ENCODE measurements at regions not wholly inside any gene's neighbourhood (a gene's known extent, or its start where the extent isn't known, plus 50 kb on each side); places are given as distances from the start of the nearest gene placed in this dataset.

DNA sequence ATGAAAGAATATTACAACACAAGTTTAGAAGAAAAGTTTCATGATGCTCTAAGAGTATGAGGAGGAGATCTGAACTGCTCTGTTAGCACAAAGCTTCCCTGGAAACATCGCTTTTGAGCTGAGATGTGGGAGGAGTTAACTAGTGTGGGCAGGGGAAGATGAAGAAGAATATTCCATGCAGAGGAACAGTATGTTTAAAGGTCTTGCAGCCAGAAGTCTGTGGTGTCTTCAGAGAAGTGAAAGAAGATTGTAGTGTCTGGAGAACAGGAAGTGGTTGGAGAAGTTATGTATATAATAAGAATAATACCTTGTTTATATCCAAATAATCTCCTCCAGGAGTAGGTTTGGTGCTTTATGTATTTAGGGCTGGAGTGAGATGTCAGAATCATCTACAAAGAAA is 406.7 kb downstream of the MAN2A1 start:
- DNase-seq: no peak
- TF ChIP-seq GATA1 (IDR thresholded peaks at IDR 0.05; ENCODE audit: low read depth, low read length): no peak
- TF ChIP-seq POLR2A (IDR thresholded peaks at IDR 0.05; ENCODE audit: low read length): no peak

DNA sequence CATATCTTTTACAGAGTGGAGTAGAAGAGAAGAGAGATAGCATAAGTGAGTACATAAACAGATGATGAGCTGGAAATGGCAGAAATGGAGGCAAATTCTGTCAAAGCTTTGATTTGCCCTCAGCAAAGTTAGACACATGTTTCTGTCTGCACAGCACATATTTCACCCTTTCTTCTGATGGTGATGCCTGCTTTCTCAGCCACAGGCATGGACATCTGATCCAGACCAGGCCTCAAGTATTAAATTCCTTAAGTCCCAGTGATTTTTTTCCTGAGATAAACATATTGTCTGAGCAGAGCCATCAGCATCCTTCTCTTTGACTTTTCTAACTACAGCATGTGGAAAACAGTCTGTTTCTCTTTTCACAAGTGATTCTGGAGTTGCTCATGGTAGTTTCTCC is 409.8 kb downstream of the MAN2A1 start:
- no peak for TF ChIP-seq GATA1 (IDR thresholded peaks at IDR 0.05; ENCODE audit: low read depth, low read length)
- no peak for TF ChIP-seq POLR2A (IDR thresholded peaks at IDR 0.05; ENCODE audit: low read length)
- DNase-seq: no peak

DNA sequence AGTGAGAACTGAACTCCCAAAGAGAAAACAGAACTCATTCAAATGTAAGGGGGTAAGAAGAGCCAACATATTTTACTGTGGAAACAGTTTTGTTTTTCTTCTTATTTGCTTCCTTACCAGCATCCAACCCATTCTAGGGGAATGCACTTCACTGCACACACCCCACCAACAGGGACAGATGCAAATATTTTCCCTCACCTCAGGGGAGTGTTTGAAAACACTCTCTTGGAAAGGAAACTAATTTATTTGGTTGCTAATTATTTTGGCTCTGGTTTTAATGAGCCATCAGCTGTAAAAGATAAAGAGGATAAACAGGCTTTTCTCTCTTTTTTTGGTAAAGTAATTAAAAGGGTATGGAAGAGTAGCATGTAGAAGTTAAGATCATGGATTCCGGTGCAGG is 413.4 kb downstream of the MAN2A1 start:
- no peak for DNase-seq
- no peak for TF ChIP-seq POLR2A (IDR thresholded peaks at IDR 0.05; ENCODE audit: low read length)
- no peak for TF ChIP-seq GATA1 (IDR thresholded peaks at IDR 0.05; ENCODE audit: low read depth, low read length)

DNA sequence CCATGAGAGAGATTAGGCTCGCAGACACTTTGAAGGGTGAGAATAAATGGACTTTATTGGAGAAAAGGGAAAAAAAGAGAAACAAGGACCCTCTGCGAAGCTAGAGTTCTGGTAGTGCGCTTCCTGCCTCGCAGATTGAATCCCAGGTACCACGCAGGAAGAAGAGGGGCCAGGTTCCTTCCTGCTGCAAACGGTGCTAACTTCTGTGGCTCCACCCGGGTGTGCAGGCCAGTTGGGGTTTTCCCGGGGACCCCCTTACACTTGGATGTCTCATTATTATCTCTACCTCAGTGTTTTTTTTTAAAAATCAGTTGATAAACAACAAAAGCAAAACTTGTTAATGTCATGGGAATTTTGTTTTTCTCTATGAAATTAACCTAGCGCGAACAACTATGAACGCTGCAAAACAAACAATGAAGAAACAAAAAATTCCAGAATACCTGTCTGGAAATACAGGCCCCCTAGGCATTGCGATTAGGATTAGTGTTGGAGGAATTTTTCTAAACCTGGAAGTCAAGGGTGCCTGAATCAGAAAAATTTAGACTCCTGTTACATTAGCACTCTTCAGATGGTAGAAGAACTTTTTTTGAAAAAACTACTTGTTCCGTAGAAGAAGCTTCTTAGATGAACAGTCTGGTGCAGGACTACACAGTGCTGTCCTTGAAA is 414.5 kb downstream of the MAN2A1 start:
- DNase-seq: no peak
- no peak for TF ChIP-seq POLR2A (IDR thresholded peaks at IDR 0.05; ENCODE audit: low read length)
- TF ChIP-seq GATA1 (IDR thresholded peaks at IDR 0.05; ENCODE audit: low read depth, low read length): no peak

DNA sequence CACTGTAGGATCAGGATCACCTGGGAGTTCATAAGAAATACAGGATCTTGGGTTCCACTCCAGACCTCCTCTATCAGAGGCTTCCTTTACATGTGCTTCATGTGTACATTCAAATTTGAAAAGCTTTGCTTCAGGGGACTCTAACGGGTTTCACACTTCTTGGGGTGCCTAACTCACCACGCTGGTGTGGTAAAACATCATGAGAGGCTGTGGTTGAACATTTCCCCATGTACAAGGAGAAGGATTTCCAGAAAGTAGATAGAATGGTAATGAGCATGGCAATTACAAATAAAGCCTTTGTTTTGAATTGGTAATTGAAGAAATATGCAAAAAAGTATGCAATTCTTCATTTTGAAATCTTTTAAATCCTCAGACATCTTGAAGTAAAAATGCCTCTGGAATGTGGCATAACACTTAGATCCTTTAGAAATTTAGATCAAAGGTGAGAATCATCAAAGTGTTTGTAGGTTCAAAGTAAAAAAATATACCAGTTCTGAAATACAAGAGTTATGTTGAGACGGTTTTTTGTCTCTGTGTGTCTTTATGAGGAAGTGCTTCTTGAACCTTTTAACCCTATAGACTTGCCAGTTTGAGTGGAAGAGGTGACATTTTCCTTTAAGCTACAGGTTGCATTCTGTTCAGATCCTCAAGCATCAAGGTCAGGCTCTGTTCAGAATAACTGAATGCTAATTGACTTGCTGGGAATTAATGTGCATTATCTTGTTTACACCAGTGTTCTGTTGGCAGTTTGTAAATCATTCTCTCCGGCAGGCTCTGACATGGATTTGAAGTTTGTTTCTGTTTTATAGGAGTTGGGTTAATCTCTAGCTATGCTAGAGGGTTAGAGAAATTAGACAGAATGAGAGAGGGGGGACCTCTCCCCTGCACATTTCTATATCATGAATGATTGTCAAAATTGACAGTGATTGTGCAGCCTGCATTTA is 415.3 kb downstream of the MAN2A1 start:
- no peak for DNase-seq
- no peak for TF ChIP-seq POLR2A (IDR thresholded peaks at IDR 0.05; ENCODE audit: low read length)
- no peak for TF ChIP-seq GATA1 (IDR thresholded peaks at IDR 0.05; ENCODE audit: low read depth, low read length)

DNA sequence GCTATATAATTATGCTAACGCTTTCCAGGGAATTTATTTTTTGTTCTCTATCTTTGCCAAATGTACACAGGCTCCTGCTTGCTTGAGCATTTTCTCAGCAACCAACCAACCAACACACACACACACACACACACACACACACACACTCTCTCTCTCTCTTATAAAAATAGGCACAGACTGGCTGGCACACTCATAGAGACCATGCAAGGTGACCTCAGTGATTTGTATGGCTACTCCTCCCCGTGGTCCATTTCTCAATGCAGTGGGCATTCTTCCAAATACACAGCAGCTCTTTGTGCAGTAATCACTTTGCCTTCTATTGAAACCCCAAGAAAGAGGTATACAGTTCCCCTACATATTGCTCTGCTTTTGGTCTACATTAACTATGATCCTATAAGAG is 416.0 kb downstream of the MAN2A1 start:
- TF ChIP-seq POLR2A (IDR thresholded peaks at IDR 0.05; ENCODE audit: low read length): no peak
- TF ChIP-seq GATA1 (IDR thresholded peaks at IDR 0.05; ENCODE audit: low read depth, low read length): no peak
- DNase-seq: no peak

DNA sequence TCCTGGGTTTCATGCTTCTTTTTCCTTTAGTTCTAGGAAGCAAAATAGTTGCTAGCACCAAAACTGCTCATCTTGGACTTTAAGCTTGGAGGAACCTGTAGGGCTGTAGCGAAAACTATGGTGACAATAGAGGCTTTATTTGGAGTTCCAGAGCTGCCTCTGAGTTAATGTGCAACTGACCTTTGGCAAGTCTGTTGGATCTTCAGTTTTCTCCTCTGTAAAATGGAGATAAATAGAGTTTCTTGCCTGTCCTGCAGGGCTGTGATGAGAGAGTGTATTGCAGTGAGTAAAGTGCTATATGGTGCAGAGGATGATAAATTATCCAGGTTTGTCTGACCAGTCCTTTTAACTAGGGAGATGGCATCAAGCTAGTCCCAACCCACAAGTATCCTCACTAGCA is 417.0 kb downstream of the MAN2A1 start:
- TF ChIP-seq GATA1 (IDR thresholded peaks at IDR 0.05; ENCODE audit: low read depth, low read length) (no peak), POLR2A (IDR thresholded peaks at IDR 0.05; ENCODE audit: low read length) (no peak)
- no peak for DNase-seq

DNA sequence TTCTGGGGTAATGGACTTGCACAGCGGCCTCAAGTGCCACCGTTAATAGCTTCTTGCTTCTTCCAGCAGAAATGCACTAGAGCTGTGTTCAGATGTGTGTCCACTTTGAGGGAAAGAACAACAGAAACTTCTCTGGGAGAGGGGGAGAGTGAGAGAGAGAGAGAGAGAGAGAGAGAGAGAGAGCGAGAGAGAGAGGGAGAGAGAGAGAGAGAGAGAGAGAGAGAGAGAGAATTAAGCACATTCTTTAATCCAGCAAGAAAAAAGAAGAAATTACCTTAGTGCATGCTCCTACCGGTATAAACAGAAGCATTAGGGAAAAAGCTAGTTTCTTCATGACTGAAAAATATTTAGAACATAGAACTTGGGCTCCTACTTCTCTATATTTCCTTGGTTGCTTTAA is 418.8 kb downstream of the MAN2A1 start:
- TF ChIP-seq GATA1 (IDR thresholded peaks at IDR 0.05; ENCODE audit: low read depth, low read length): no peak
- TF ChIP-seq POLR2A (IDR thresholded peaks at IDR 0.05; ENCODE audit: low read length): no peak
- no peak for DNase-seq

DNA sequence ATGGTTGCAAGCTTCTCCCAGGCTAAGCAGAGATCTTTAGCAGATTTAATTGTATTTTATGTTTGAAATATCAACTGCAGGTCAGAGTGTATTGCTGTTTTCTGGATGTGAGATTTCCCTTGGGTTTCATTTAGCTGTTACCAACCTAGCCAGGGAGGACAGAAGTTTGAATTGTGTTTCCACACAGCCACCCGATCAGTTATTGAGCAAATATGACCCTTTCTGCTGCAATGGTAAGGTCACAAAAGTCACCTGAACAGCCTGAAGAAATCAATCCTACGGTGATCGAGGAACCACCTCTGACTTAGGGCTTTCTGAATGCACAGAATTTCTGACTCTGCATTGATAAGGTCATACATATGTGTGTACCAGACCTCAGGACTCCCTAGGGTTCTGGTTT is 419.9 kb downstream of the MAN2A1 start:
- TF ChIP-seq POLR2A (IDR thresholded peaks at IDR 0.05; ENCODE audit: low read length): no peak
- no peak for TF ChIP-seq GATA1 (IDR thresholded peaks at IDR 0.05; ENCODE audit: low read depth, low read length)
- DNase-seq: no peak

DNA sequence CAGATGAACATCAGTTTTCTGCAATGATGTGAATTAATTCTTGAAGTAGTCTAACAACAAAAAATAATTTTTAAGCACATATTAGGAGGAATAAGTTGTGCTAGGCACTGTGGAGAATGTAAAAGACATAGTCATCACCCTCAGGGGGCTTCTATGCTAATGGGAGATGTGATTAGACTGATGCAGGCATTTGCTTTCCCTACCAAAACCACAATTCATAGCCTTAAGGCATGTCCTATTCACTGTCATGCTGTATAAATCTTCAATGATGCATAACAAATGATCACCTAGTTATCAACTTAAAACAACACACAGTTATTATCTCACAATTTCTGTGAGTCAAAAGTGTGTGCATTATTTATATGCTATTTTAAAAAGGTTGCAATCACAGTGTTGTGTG is 422.6 kb downstream of the MAN2A1 start:
- no peak for TF ChIP-seq POLR2A (IDR thresholded peaks at IDR 0.05; ENCODE audit: low read length)
- TF ChIP-seq GATA1 (IDR thresholded peaks at IDR 0.05; ENCODE audit: low read depth, low read length): no peak
- DNase-seq: no peak

DNA sequence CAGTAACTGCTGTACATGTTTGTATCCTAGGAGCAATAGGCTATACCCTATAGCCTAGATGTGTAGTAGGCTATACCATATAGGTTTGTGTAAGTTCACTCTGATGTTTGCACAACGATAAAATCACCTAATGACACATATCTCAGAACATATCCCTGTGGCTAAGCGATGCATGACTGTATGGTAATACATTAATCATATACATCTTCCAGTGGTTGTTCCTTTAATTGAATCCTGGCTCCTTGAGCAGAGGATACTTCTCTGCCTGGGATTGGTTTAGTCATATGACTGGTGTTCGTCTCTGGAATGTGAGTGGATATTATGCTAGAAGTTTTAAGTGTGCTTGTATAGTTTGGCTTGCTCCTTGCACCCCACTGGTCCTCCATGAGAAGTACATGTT is 425.8 kb downstream of the MAN2A1 start:
- no peak for TF ChIP-seq GATA1 (IDR thresholded peaks at IDR 0.05; ENCODE audit: low read depth, low read length)
- TF ChIP-seq POLR2A (IDR thresholded peaks at IDR 0.05; ENCODE audit: low read length): no peak
- no peak for DNase-seq

DNA sequence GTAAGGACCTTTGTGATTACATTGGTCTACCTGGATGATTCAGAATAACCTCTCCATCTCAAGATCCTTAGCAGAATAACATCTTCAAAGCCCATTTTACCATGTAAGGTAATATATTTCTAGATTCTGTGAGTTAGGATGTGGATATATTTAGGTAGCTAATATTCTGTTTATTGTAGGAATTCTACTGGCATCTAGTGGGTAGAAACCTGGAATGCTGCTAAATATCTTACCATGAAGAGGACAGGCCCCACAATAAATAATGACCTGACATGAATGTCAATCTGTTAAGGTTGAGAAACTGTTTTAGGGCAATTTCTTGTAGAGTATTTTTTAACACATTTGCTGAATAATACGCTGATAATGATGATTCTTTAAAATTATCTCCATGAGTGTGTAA is 426.8 kb downstream of the MAN2A1 start:
- no peak for DNase-seq
- TF ChIP-seq POLR2A (IDR thresholded peaks at IDR 0.05; ENCODE audit: low read length) (no peak), GATA1 (IDR thresholded peaks at IDR 0.05; ENCODE audit: low read depth, low read length) (no peak)

DNA sequence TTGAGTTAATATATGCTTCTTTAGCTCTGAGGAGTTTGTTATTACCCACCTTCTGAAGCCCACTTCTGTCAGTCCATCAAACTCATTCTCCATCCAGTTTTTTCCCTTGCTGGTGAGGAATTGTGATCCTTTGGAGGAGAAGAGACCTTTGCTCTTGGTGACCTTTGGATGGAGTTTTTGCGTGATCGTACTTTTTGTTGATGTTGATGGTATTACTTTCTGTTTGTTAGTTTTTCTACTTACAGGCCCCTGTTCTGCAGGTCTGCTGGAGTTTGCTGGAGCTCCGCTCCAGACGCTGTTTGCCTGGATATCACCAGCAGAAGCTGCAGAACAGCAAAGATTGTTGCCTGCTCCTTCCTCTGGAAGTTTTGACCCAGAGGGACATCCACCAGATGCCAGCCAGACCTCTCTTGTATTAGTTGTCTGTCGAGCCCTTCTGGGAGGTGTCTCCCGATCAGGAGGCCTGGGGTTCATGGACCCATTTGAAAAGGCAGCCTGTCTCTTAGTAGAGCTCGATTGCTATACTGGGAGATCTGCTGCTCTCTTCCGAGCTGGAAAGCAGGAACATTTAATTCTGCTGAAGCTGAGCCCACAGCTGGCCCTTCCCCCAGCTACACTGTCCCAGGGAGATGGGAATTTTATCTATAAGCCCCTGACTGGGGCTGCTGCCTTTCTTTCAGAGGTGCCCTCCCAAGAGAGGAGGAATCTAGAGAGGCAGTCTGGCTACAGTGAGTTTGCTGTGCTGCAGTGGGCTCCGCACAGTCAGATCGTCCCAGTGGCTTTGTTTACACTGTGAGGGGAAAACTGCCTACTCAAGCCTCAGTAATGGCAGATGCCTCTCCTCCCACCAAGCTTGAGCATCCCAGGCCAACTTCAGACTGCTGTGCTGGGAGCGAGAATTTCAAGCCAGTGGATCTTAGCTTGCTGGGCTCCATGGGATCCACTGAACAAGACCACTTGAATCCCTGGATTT is 445.5 kb downstream of the MAN2A1 start:
- no peak for TF ChIP-seq GATA1 (IDR thresholded peaks at IDR 0.05; ENCODE audit: low read depth, low read length)
- no peak for TF ChIP-seq POLR2A (IDR thresholded peaks at IDR 0.05; ENCODE audit: low read length)
- no peak for DNase-seq

DNA sequence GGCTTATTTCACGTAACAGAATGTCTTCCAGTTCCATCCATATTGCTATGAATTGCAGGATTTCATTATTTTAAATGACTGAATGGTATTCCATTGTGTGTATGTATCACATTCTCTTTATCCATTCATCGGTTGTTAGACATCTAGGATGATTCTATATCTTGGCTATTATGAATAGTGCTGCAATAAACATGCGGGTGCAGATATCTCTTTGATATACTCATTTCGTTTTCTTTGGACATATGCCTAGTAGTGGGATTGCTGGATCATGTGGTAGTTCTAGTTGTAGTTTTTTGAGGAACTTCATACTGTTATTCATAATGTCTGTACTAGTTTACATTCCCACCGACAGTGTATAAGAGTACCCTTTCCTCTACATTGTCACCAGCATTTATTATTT is 460.5 kb downstream of the MAN2A1 start:
- TF ChIP-seq GATA1 (IDR thresholded peaks at IDR 0.05; ENCODE audit: low read depth, low read length): no peak
- no peak for TF ChIP-seq POLR2A (IDR thresholded peaks at IDR 0.05; ENCODE audit: low read length)
- no peak for DNase-seq
